CD8-positive, alpha-beta memory T cell (primary cell): ENCODE measurements at regions not wholly inside any gene's neighbourhood (a gene's known extent, or its start where the extent isn't known, plus 50 kb on each side); places are given as distances from the start of the nearest gene placed in this dataset.
"Not testable (repeated sequence)": the region's sequence is repeated elsewhere in the genome, so short reads cannot be mapped to it uniquely, and the experiment has no call there.

Source experiments
- CTCF ChIA-PET: fragments of 350-600 bp; sonication (Branson Sonifier 250); formaldehyde crosslinking; loops from one replicate; lab custom pipeline; 2021; ENCODE audit warnings: antibody characterized with exemption; lab: Charles Lee
- POLR2A ChIA-PET: fragments of 350-600 bp; sonication (Branson Sonifier 250); formaldehyde crosslinking; loops from one replicate; lab custom pipeline; 2021; ENCODE audit warnings: antibody characterized with exemption; lab: Charles Lee
- DNase-seq, 5 donors: peaks; one replicate each; pipeline versions ENCODE4 v3.0.0 to v3.0.0-alpha.2; 2020 to 2022; ENCODE audit warnings: mixed read lengths in 1 of 5
- H3K27ac ChIP-seq: one replicate; pipeline ENCODE4 v1.7.0; 2013; ENCODE audit warnings: low read depth, mild to moderate bottlenecking, low read length, moderate library complexity
- H3K27me3 ChIP-seq: 2 replicates; pipeline ENCODE4 v1.7.0; 2013; ENCODE audit warnings: low read length, mild to moderate bottlenecking; ENCODE audit not compliant: insufficient read depth, poor library complexity, severe bottlenecking
- H3K36me3 ChIP-seq: 2 replicates; pipeline ENCODE4 v1.7.0; 2013; ENCODE audit warnings: mild to moderate bottlenecking, low read length, moderate library complexity; ENCODE audit not compliant: insufficient read depth
- H3K4me1 ChIP-seq: 2 replicates; pipeline ENCODE4 v1.7.0; 2013; ENCODE audit warnings: mild to moderate bottlenecking, low read length, moderate library complexity; ENCODE audit not compliant: insufficient read depth
- H3K4me3 ChIP-seq: 2 replicates; pipeline ENCODE4 v1.7.0; 2013; ENCODE audit warnings: mild to moderate bottlenecking, low read length
- H3K9me3 ChIP-seq: 2 replicates; pipeline ENCODE4 v1.7.0; 2013; ENCODE audit warnings: mild to moderate bottlenecking, low read length
- H3K27ac Mint-ChIP-seq, 8 donors: one replicate each; pipeline ENCODE4 v1.8.0; 2020 to 2021; ENCODE audit warnings: mixed read lengths in 8 of 8, mild to moderate bottlenecking in 6 of 8, inconsistent platforms in 3 of 8, moderate library complexity in 3 of 8
- H3K27me3 Mint-ChIP-seq, 2 donors: one replicate each; pipeline ENCODE4 v1.8.0; 2020 to 2021; ENCODE audit warnings: mixed read lengths in 2 of 2, mild to moderate bottlenecking in 1 of 2, moderate library complexity in 1 of 2
- H3K36me3 Mint-ChIP-seq, 3 donors: one replicate each; pipeline ENCODE4 v1.8.0; 2020 to 2021; ENCODE audit warnings: mixed read lengths in 3 of 3, inconsistent platforms in 1 of 3, mild to moderate bottlenecking in 1 of 3
- H3K4me1 Mint-ChIP-seq, 3 donors: one replicate each; pipeline ENCODE4 v1.8.0; 2020 to 2021; ENCODE audit warnings: mixed read lengths in 3 of 3, inconsistent platforms in 1 of 3, mild to moderate bottlenecking in 1 of 3
- H3K4me3 Mint-ChIP-seq, 7 donors: one replicate each; pipeline ENCODE4 v1.8.0; 2020 to 2021; ENCODE audit warnings: mixed read lengths in 7 of 7, mild to moderate bottlenecking in 6 of 7, moderate library complexity in 4 of 7, inconsistent platforms in 2 of 7
- H3K9me3 Mint-ChIP-seq, 5 donors: one replicate each; pipeline ENCODE4 v1.8.0; 2020 to 2022; ENCODE audit warnings: mixed read lengths in 5 of 5, mild to moderate bottlenecking in 3 of 5, moderate library complexity in 2 of 5, inconsistent platforms in 1 of 5

GRCh38 chr1:105231378-105231777 lies 1481.7 kb downstream of the AMY1C start:
- no peaks in the 10 kb centered on the region for H3K27me3 Mint-ChIP-seq
- Histone ChIP-seq H3K27me3 (no peaks in the 10 kb centered on the region), H3K9me3 (no peaks in the 10 kb centered on the region), H3K36me3 (no peaks in the 10 kb centered on the region), H3K4me3 (no peak overlapping the region), H3K27ac (no peak overlapping the region), H3K4me1 (no peaks in the 10 kb centered on the region)
- H3K4me3 Mint-ChIP-seq: no peak overlapping the region
- no peaks in the 10 kb centered on the region for H3K4me1 Mint-ChIP-seq
- H3K27ac Mint-ChIP-seq: no peak overlapping the region
- ChIA-PET CTCF (no interaction called here), POLR2A (no interaction called here)
- no peaks in the 10 kb centered on the region for H3K36me3 Mint-ChIP-seq
- peaks cover 6 to 17% (median 12%) of the 10 kb centered on the region in 5 donors for H3K9me3 Mint-ChIP-seq
- no peak for DNase-seq

- H3K9me3 ChIP-seq: no peaks in the 10 kb centered on the region
- DNase-seq: no peak
- H3K27me3 Mint-ChIP-seq: no peaks in the 10 kb centered on the region
- no peak overlapping the region for H3K4me3 ChIP-seq
- no peaks in the 10 kb centered on the region for H3K27me3 ChIP-seq
- peaks cover 3 to 44% (median 14%) of the 10 kb centered on the region in 5 donors for H3K9me3 Mint-ChIP-seq
- no peak overlapping the region for H3K27ac Mint-ChIP-seq
- H3K4me1 Mint-ChIP-seq: no peaks in the 10 kb centered on the region
- no peak overlapping the region for H3K4me3 Mint-ChIP-seq
- H3K36me3 ChIP-seq: no peaks in the 10 kb centered on the region
- H3K36me3 Mint-ChIP-seq: no peaks in the 10 kb centered on the region
- CTCF ChIA-PET: no interaction called here
- H3K4me1 ChIP-seq: no peaks in the 10 kb centered on the region
- no peak overlapping the region for H3K27ac ChIP-seq
- POLR2A ChIA-PET: no interaction called here
These were observed 1493.7 kb downstream of the AMY1C start for GRCh38 chr1:105243411-105243810.

- H3K4me1 ChIP-seq: no peaks in the 10 kb centered on the region
These were observed 1494.3 kb downstream of the AMY1C start for GRCh38 chr1:105243969-105244368.

GRCh38 chr1:105254906-105255305 lies 1505.2 kb downstream of the AMY1C start:
- Mint-ChIP-seq H3K4me3 (no peak overlapping the region), H3K9me3 (peaks cover 9 to 38% (median 12%) of the 10 kb centered on the region in 5 donors), H3K27ac (no peak overlapping the region), H3K4me1 (no peaks in the 10 kb centered on the region), H3K27me3 (no peaks in the 10 kb centered on the region), H3K36me3 (no peaks in the 10 kb centered on the region)
- ChIA-PET CTCF (no interaction called here), POLR2A (no interaction called here)
- no peaks in the 10 kb centered on the region for H3K9me3 ChIP-seq
- H3K4me1 ChIP-seq: no peaks in the 10 kb centered on the region
- H3K36me3 ChIP-seq: no peaks in the 10 kb centered on the region
- H3K4me3 ChIP-seq: no peak overlapping the region
- H3K27ac ChIP-seq: no peak overlapping the region
- DNase-seq: no peak
- H3K27me3 ChIP-seq: no peaks in the 10 kb centered on the region

More at GRCh38 chr1:105243969-105244368, 1494.3 kb downstream of the AMY1C start:
- DNase-seq: no peak
- Mint-ChIP-seq H3K27ac (no peak overlapping the region), H3K36me3 (no peaks in the 10 kb centered on the region), H3K4me3 (no peak overlapping the region), H3K4me1 (no peaks in the 10 kb centered on the region), H3K27me3 (peaks cover 0 to 2% of the 10 kb centered on the region in 2 donors), H3K9me3 (peaks cover 7 to 48% (median 16%) of the 10 kb centered on the region in 5 donors)
- Histone ChIP-seq H3K27me3 (no peaks in the 10 kb centered on the region), H3K4me3 (no peak overlapping the region), H3K27ac (no peak overlapping the region), H3K9me3 (no peaks in the 10 kb centered on the region), H3K36me3 (no peaks in the 10 kb centered on the region)
- CTCF ChIA-PET: no interaction called here
- POLR2A ChIA-PET: no interaction called here

- Mint-ChIP-seq H3K4me1 (no peaks in the 10 kb centered on the region), H3K27me3 (no peaks in the 10 kb centered on the region), H3K27ac (no peak overlapping the region), H3K9me3 (peaks cover 11 to 33% (median 15%) of the 10 kb centered on the region in 5 donors), H3K36me3 (no peaks in the 10 kb centered on the region), H3K4me3 (no peak overlapping the region)
- Histone ChIP-seq H3K4me3 (no peak overlapping the region), H3K9me3 (no peaks in the 10 kb centered on the region), H3K4me1 (no peaks in the 10 kb centered on the region), H3K36me3 (no peaks in the 10 kb centered on the region), H3K27ac (no peak overlapping the region), H3K27me3 (no peaks in the 10 kb centered on the region)
- CTCF ChIA-PET: no interaction called here
- POLR2A ChIA-PET: no interaction called here
- DNase-seq: no peak
These were observed 1510.3 kb downstream of the AMY1C start for GRCh38 chr1:105260001-105260400.

GRCh38 chr1:105270966-105271365 lies 1521.3 kb downstream of the AMY1C start:
- POLR2A ChIA-PET: no interaction called here
- H3K27me3 Mint-ChIP-seq: no peaks in the 10 kb centered on the region

GRCh38 chr1:105272376-105272775 lies 1522.7 kb downstream of the AMY1C start:
- CTCF ChIA-PET, H3K27me3 Mint-ChIP-seq, H3K27me3 ChIP-seq, H3K36me3 ChIP-seq, DNase-seq, H3K4me1 Mint-ChIP-seq, H3K4me3 Mint-ChIP-seq, H3K27ac ChIP-seq, H3K9me3 ChIP-seq, H3K27ac Mint-ChIP-seq, H3K4me1 ChIP-seq, H3K4me3 ChIP-seq, H3K36me3 Mint-ChIP-seq, POLR2A ChIA-PET: not testable (repeated sequence)
- peaks cover 14 to 48% (median 18%) of the 10 kb centered on the region in 5 donors for H3K9me3 Mint-ChIP-seq

More at GRCh38 chr1:105270966-105271365, 1521.3 kb downstream of the AMY1C start:
- Mint-ChIP-seq H3K9me3 (peaks cover 17 to 55% (median 21%) of the 10 kb centered on the region in 5 donors), H3K27ac (no peak overlapping the region), H3K4me3 (no peak overlapping the region), H3K4me1 (no peaks in the 10 kb centered on the region), H3K36me3 (no peaks in the 10 kb centered on the region)
- Histone ChIP-seq H3K27me3 (no peaks in the 10 kb centered on the region), H3K9me3 (no peaks in the 10 kb centered on the region), H3K4me1 (no peaks in the 10 kb centered on the region), H3K4me3 (no peak overlapping the region), H3K27ac (no peak overlapping the region), H3K36me3 (no peaks in the 10 kb centered on the region)
- DNase-seq: no peak
- CTCF ChIA-PET: no interaction called here

GRCh38 chr1:105294838-105295237 lies 1545.1 kb downstream of the AMY1C start:
- Mint-ChIP-seq H3K4me1 (no peaks in the 10 kb centered on the region), H3K4me3 (no peak overlapping the region), H3K27me3 (no peaks in the 10 kb centered on the region), H3K36me3 (no peaks in the 10 kb centered on the region), H3K27ac (no peak overlapping the region), H3K9me3 (peaks cover 12 to 53% (median 24%) of the 10 kb centered on the region in 5 donors)
- H3K36me3 ChIP-seq: no peaks in the 10 kb centered on the region
- no peak overlapping the region for H3K4me3 ChIP-seq
- POLR2A ChIA-PET: no interaction called here
- no peak overlapping the region for H3K27ac ChIP-seq
- no peaks in the 10 kb centered on the region for H3K9me3 ChIP-seq
- H3K27me3 ChIP-seq: no peaks in the 10 kb centered on the region
- DNase-seq: no peak
- CTCF ChIA-PET: no interaction called here
- H3K4me1 ChIP-seq: no peaks in the 10 kb centered on the region

- H3K27me3 ChIP-seq: no peaks in the 10 kb centered on the region
- ChIA-PET POLR2A (no interaction called here), CTCF (interaction anchor here (0.7 kb wide), 1 partner anchor 23 kb away, joined by 3 read pairs; no protein-coding TSS in a partner anchor)
- H3K9me3 ChIP-seq: no peaks in the 10 kb centered on the region
- H3K27ac ChIP-seq: no peak overlapping the region
- H3K9me3 Mint-ChIP-seq: peaks cover 4 to 10% (median 8%) of the 10 kb centered on the region in 5 donors
- no peak overlapping the region for H3K4me3 Mint-ChIP-seq
- H3K36me3 Mint-ChIP-seq: no peaks in the 10 kb centered on the region
- no peaks in the 10 kb centered on the region for H3K36me3 ChIP-seq
- H3K27me3 Mint-ChIP-seq: no peaks in the 10 kb centered on the region
- no peaks in the 10 kb centered on the region for H3K4me1 ChIP-seq
- no peak for DNase-seq
- H3K4me1 Mint-ChIP-seq: no peaks in the 10 kb centered on the region
- H3K4me3 ChIP-seq: no peak overlapping the region
- no peak overlapping the region for H3K27ac Mint-ChIP-seq
These were observed 1560.4 kb downstream of the AMY1C start for GRCh38 chr1:105310063-105310462.
